Anterior cingulate cortex (tissue), 58 donors: ENCODE measurements at regions not wholly inside any gene's neighbourhood (a gene's known extent, or its start where the extent isn't known, plus 50 kb on each side); places are given as distances from the start of the nearest gene placed in this dataset.

ENCODE experiments used
- DNase-seq, 58 donors: peaks; one replicate each; lab custom pipeline; 2025; lab: John Stamatoyannopoulos, UW

- DNase-seq: no peak
Measured at GRCh38 chr3:5068531-5069050, 53.5 kb upstream of the ARL8B start.

- DNase-seq: no peak
Measured at GRCh38 chr3:5069627-5070026, 52.5 kb upstream of the ARL8B start.

- DNase-seq: peak in 21 of 58 donors; percentile 4 to 65 (median 20)
Measured at GRCh38 chr3:5071061-5071460, 51.0 kb upstream of the ARL8B start.

- no peak for DNase-seq
Measured at GRCh38 chr3:5072100-5072816, 49.8 kb upstream of the ARL8B start.
